ENCODE measurements at regions not wholly inside any gene's neighbourhood (a gene's known extent, or its start where the extent isn't known, plus 50 kb on each side); places are given as distances from the start of the nearest gene placed in this dataset.

DNA sequence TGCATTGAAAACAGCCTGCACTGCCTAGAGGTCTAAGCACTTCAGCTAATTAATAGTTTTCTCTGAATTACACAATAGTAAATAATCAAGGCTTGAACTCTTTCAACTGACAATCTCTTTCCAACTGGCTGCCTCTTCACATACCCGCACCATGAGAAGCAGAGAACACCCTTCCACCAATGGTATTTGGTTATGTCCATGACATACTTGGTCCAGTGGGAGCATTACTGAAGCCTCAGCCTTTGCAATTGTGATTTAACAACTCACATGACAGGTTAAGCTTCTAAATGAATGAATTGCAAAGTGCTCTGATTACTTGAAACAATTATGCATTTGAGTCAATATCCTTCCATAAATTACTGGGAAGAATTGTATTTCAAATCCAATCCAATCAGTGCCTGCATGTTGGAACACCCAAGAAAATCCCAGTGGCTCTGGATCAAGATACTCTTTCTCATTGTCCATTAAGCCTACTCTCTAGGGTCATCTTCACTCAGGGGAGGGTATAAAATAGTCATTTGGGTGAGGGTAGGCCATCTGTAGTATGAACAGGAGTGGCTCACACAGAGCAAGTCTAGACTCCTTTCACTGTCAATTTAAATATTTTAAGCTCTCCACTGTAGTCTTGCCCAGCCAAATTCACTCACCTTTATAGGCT, 101.1 kb downstream of the HS1BP3 start:
- no TSS peak for BruUV-seq (replicated peaks)
- dilution Hi-C loops (cut with HindIII; ENCODE audit: low sequenced_read_pairs, unreplicated experiment): no loop called here
- no peak for ATAC-seq (ENCODE audit: low read depth)
- Histone ChIP-seq H2BK5ac (ENCODE audit: low read depth, low read length, poor library complexity, severe bottlenecking) (no peak overlapping the region), H3K4ac (ENCODE audit: low read depth, low read length) (no peak overlapping the region), H3K56ac (ENCODE audit: extremely low read depth, insufficient read depth, low read length) (no peak overlapping the region), H3K4me3 (ENCODE audit: insufficient read depth, low read depth, low read length) (no peak overlapping the region), H4K8ac (ENCODE audit: low read depth in 2 of 2, low read length in 2 of 2) (no peak overlapping the region), H3K18ac (ENCODE audit: low read depth, low read length) (no peak overlapping the region), H3K79me1 (ENCODE audit: low read depth in 1 of 2, low read length in 2 of 2) (no peaks in the 10 kb centered on the region), H3K36me3 (ENCODE audit: control insufficient read depth, insufficient read depth, low read length) (no peaks in the 10 kb centered on the region), H3K9ac (ENCODE audit: low read depth, low read length) (no peak overlapping the region), H3K9me1 (ENCODE audit: insufficient read depth, low read length) (no peaks in the 10 kb centered on the region; the same call in 1 of the 2 replicates), H4K91ac (ENCODE audit: insufficient read depth, low read depth, low read length) (no peak overlapping the region), H2BK20ac (ENCODE audit: low read depth, low read length) (no peak overlapping the region), H3K23ac (ENCODE audit: low read depth, low read length) (no peak overlapping the region), H3K27ac (ENCODE audit: insufficient read depth, low read length) (no peak overlapping the region), H4K20me1 (ENCODE audit: insufficient read depth, low read length) (no peaks in the 10 kb centered on the region), H2AFZ (replicated peaks; ENCODE audit: low read length, poor library complexity) (no peak overlapping the region), H3K4me1 (ENCODE audit: control insufficient read depth, insufficient read depth, low read length) (peaks cover 5% of the 10 kb centered on the region), H3K9me3 (ENCODE audit: control insufficient read depth, insufficient read depth, low read length) (peaks cover 5% of the 10 kb centered on the region; the same call in 1 of the 2 replicates), H2AK5ac (ENCODE audit: low read depth, low read length) (no peak overlapping the region), H3K14ac (replicated peaks; ENCODE audit: low read depth, low read length) (no peak overlapping the region), H3K4me2 (ENCODE audit: low read depth, low read length) (no peak overlapping the region), H4K5ac (ENCODE audit: low read depth, low read length) (no peak overlapping the region), H2BK15ac (ENCODE audit: low read depth, low read length) (no peak overlapping the region), H2AK9ac (replicated peaks; ENCODE audit: low read depth, low read length, poor library complexity) (no peak overlapping the region), H2BK120ac (ENCODE audit: low read depth, low read length) (no peak overlapping the region), H3K27me3 (ENCODE audit: control insufficient read depth, insufficient read depth, low read length) (peaks cover 5% of the 10 kb centered on the region; the same call in 1 of the 2 replicates)
- intact Hi-C loops (cut with micrococcal nuclease): no loop called here
- no CpG with 5 or more reads among the region's 1 CpG for WGBS, 2 experiments (ENCODE audit: extremely low coverage in 2 of 2, insufficient read length in 1 of 2)
- in situ Hi-C loops (cut with MboI; ENCODE audit: low sequenced_read_pairs): no loop called here
- DNase-seq: no peak
- ChIA-PET CTCF (no interaction called here), POLR2A (ENCODE audit: unreplicated experiment) (interaction anchor here (0.6 kb wide), 1 partner anchor 103 kb away, joined by 3 read pairs; the partner anchor contains the start of gene RHOB)
- 0 out of 2 replicates have a peak, but pooled peaks have one; percentile 11 for TF ChIP-seq CEBPB (IDR thresholded peaks at IDR 0.05; ENCODE audit: low read depth, low read length)
- TF ChIP-seq SMC3 (IDR thresholded peaks at IDR 0.05; ENCODE audit: low read depth, low read length): no peak
